B cell (primary cell): ENCODE measurements at regions not wholly inside any gene's neighbourhood (a gene's known extent, or its start where the extent isn't known, plus 50 kb on each side); places are given as distances from the start of the nearest gene placed in this dataset.

Experiments
- ATAC-seq: fragments of 200-7000 bp; cut with Tn5 transposase; one replicate; pipeline ENCODE4 v1.10.0; 2021; ENCODE audit warnings: low read depth, mild to moderate bottlenecking, moderate number of reproducible peaks, moderate library complexity
- CTCF ChIA-PET: fragments of 350-600 bp; sonication (Branson Sonifier 250); formaldehyde crosslinking; loops from one replicate; lab custom pipeline; 2021; ENCODE audit warnings: antibody characterized with exemption, inconsistent platforms; lab: Charles Lee
- POLR2A ChIA-PET: fragments of 350-600 bp; sonication (Branson Sonifier 250); formaldehyde crosslinking; loops from one replicate; lab custom pipeline; 2021; ENCODE audit warnings: antibody characterized with exemption; lab: Charles Lee
- DNase-seq: peaks from one replicate; pipeline ENCODE4 v3.0.0; 2013
- H2AFZ ChIP-seq: 2 replicates; pipeline ENCODE4 v1.6.1; 2012; ENCODE audit warnings: mild to moderate bottlenecking, low read depth, low read length; ENCODE audit not compliant: insufficient read depth, poor library complexity, severe bottlenecking
- H3K27ac ChIP-seq, 2 donors: 1 replicate in 1 of 2; 2 replicates in 1 of 2; pipeline ENCODE4 v1.5.1; 2012 to 2013; ENCODE audit warnings: low read length in 2 of 2, mild to moderate bottlenecking in 2 of 2, moderate library complexity in 1 of 2
- H3K27me3 ChIP-seq, 4 experiments: fragments of 200-600 bp in 1 of 4; sonication (generic) in 1 of 4; replicated peaks in 1 of 4; 1 replicate in 2 of 4; 2 replicates in 2 of 4; pipeline versions ENCODE4 v1.6.1 to v1.7.0; 2013 to 2016; ENCODE audit warnings: low read length in 3 of 4, mild to moderate bottlenecking in 2 of 4, mixed read lengths in 1 of 4, moderate library complexity in 1 of 4; ENCODE audit not compliant: insufficient read depth in 4 of 4, control insufficient read depth in 3 of 4; ENCODE audit errors: control extremely low read depth in 1 of 4
- H3K36me3 ChIP-seq, 2 experiments: replicated peaks in 1 of 2; 1 replicate in 1 of 2; 2 replicates in 1 of 2; pipeline versions ENCODE4 v1.6.1 to v1.7.1; 2013; ENCODE audit warnings: low read length in 1 of 2; ENCODE audit not compliant: insufficient read depth in 2 of 2, control insufficient read depth in 1 of 2; ENCODE audit errors: control extremely low read depth in 1 of 2, extremely low read depth in 1 of 2
- H3K4me1 ChIP-seq, 2 donors: fragments of 200-600 bp in 1 of 2; sonication (generic) in 1 of 2; 1 replicate in 1 of 2; 2 replicates in 1 of 2; pipeline versions ENCODE4 v1.5.1 to v1.6.1; 2013 to 2017; ENCODE audit warnings: low read length in 2 of 2; ENCODE audit not compliant: control insufficient read depth in 2 of 2, insufficient read depth in 2 of 2
- H3K4me2 ChIP-seq: replicated peaks from 2 replicates; pipeline ENCODE3; 2012; ENCODE audit warnings: mild to moderate bottlenecking, low read depth, low read length; ENCODE audit not compliant: poor library complexity, severe bottlenecking
- H3K4me3 ChIP-seq, 5 experiments: fragments of 200-600 bp in 1 of 5; sonication (generic) in 1 of 5; 1 replicate in 3 of 5; 2 replicates in 2 of 5; pipeline versions ENCODE4 v1.5.1 to v1.7.0; 2011 to 2016; ENCODE audit warnings: low read length in 4 of 5, mild to moderate bottlenecking in 4 of 5, low read depth in 2 of 5, control low read depth in 1 of 5, moderate library complexity in 1 of 5; ENCODE audit not compliant: insufficient read depth in 1 of 5; ENCODE audit errors: control extremely low read depth in 1 of 5, extremely low read depth in 1 of 5
- H3K79me2 ChIP-seq: fragments of 200-600 bp; sonication (generic); one replicate; pipeline ENCODE4 v1.6.0; 2016; ENCODE audit warnings: low read length; ENCODE audit not compliant: control insufficient read depth, insufficient read depth
- H3K9ac ChIP-seq: fragments of 200-600 bp; sonication (generic); 2 replicates; pipeline ENCODE4 v1.6.1; 2017; ENCODE audit warnings: mild to moderate bottlenecking, low read length, moderate library complexity
- H3K9me3 ChIP-seq, 3 donors: one replicate each; pipeline versions ENCODE4 v1.6.1 to v1.7.1; 2013; ENCODE audit warnings: low read length in 2 of 3; ENCODE audit not compliant: control insufficient read depth in 2 of 3, insufficient read depth in 1 of 3; ENCODE audit errors: control extremely low read depth in 1 of 3
- H4K20me1 ChIP-seq: 2 replicates; pipeline ENCODE4 v1.6.0; 2012; ENCODE audit warnings: mild to moderate bottlenecking, low read length; ENCODE audit not compliant: insufficient read depth, control insufficient read depth, poor library complexity, severe bottlenecking
- H3K27ac Mint-ChIP-seq: one replicate; pipeline ENCODE4 v1.8.0; 2021; ENCODE audit warnings: mixed read lengths
- H3K27me3 Mint-ChIP-seq: one replicate; pipeline ENCODE4 v1.8.0; 2021; ENCODE audit warnings: mixed read lengths
- H3K4me1 Mint-ChIP-seq: one replicate; pipeline ENCODE4 v1.8.0; 2021; ENCODE audit warnings: mixed read lengths
- H3K4me3 Mint-ChIP-seq: one replicate; pipeline ENCODE4 v1.8.0; 2021; ENCODE audit warnings: mixed read lengths
- H3K9me3 Mint-ChIP-seq: one replicate; pipeline ENCODE4 v1.8.0; 2022; ENCODE audit warnings: mixed read lengths; ENCODE audit not compliant: insufficient read depth
- CTCF ChIP-seq: fragments of 200-600 bp; IDR thresholded peaks from one replicate; pipeline ENCODE4 v1.8.0; 2022; ENCODE audit warnings: antibody characterized with exemption, mild to moderate bottlenecking
- EZH2 ChIP-seq: IDR thresholded peaks from 2 replicates; pipeline ENCODE4 v1.6.1; 2012; ENCODE audit warnings: borderline replicate concordance, low read depth, mild to moderate bottlenecking, moderate library complexity, low read length; ENCODE audit not compliant: insufficient read depth, poor library complexity, severe bottlenecking
- WGBS: methylation state at CpG from one replicate; pipeline ENCODE4 v1.1.5; 2013; ENCODE audit warnings: missing lambda C conversion rate; ENCODE audit not compliant: insufficient coverage; 5-methylcytosine and 5-hydroxymethylcytosine counted together
- intact Hi-C: fragments of 100-400 bp; cut with micrococcal nuclease; formaldehyde crosslinking; loops from one replicate; pipeline ENCODE4 v1.10.0; 2022

- intact Hi-C loops, result no loop called here
- WGBS, result 98% methylated on average over 4 of the region's 4 CpGs
- H3K36me3 ChIP-seq, result no peaks in the 10 kb centered on the region
- H3K4me3 Mint-ChIP-seq, result no peak overlapping the region
- H3K9ac ChIP-seq, result no peak overlapping the region
- H3K4me1 Mint-ChIP-seq, result no peaks in the 10 kb centered on the region
- H4K20me1 ChIP-seq, result no peaks in the 10 kb centered on the region
- H2AFZ ChIP-seq, result no peak overlapping the region
- no peak overlapping the region for H3K4me2 ChIP-seq
- TF ChIP-seq EZH2 (no peak), CTCF (no peak)
- no peak overlapping the region for H3K4me3 ChIP-seq
- no peak for ATAC-seq
- no peak overlapping the region for H3K27ac Mint-ChIP-seq
- H3K27ac ChIP-seq, result no peak overlapping the region
- CTCF ChIA-PET, result no interaction called here
- no peaks in the 10 kb centered on the region for H3K27me3 ChIP-seq
- POLR2A ChIA-PET, result no interaction called here
- no peaks in the 10 kb centered on the region for H3K79me2 ChIP-seq
- no peak for DNase-seq
- H3K27me3 Mint-ChIP-seq, result peaks cover 6% of the 10 kb centered on the region
- no peaks in the 10 kb centered on the region for H3K4me1 ChIP-seq
- H3K9me3 Mint-ChIP-seq, result no peaks in the 10 kb centered on the region
- peaks cover 0 to 7% (median 0%) of the 10 kb centered on the region in 3 donors for H3K9me3 ChIP-seq
Measured at GRCh38 chr11:112769584-112769983, 191.6 kb upstream of the NCAM1 start.

- no peak overlapping the region for H3K4me3 ChIP-seq
- ChIA-PET CTCF (no interaction called here), POLR2A (no interaction called here)
- H3K27me3 Mint-ChIP-seq, result peaks cover 8% of the 10 kb centered on the region
- H3K27ac ChIP-seq, result no peak overlapping the region
- no peak overlapping the region for H2AFZ ChIP-seq
- no peak overlapping the region for H3K4me2 ChIP-seq
- intact Hi-C loops, result no loop called here
- DNase-seq (no peak), ATAC-seq (no peak)
- H3K27me3 ChIP-seq, result no peaks in the 10 kb centered on the region
- no peak overlapping the region for H3K9ac ChIP-seq
- no peak overlapping the region for H3K27ac Mint-ChIP-seq
- H3K4me1 ChIP-seq, result no peaks in the 10 kb centered on the region
- no peak overlapping the region for H3K4me3 Mint-ChIP-seq
- H3K36me3 ChIP-seq, result no peaks in the 10 kb centered on the region
- no peaks in the 10 kb centered on the region for H3K79me2 ChIP-seq
- no peaks in the 10 kb centered on the region for H3K4me1 Mint-ChIP-seq
- H4K20me1 ChIP-seq, result no peaks in the 10 kb centered on the region
- WGBS, result 93% methylated on average over 3 of the region's 5 CpGs
- TF ChIP-seq EZH2, result no peak
- TF ChIP-seq CTCF, result no peak
- peaks cover 0 to 7% (median 0%) of the 10 kb centered on the region in 3 donors for H3K9me3 ChIP-seq
- no peaks in the 10 kb centered on the region for H3K9me3 Mint-ChIP-seq
Measured at GRCh38 chr11:112770033-112770432, 191.2 kb upstream of the NCAM1 start.
